ENCODE measurements at regions not wholly inside any gene's neighbourhood (a gene's known extent, or its start where the extent isn't known, plus 50 kb on each side); places are given as distances from the start of the nearest gene placed in this dataset.
A peak's percentile ranks its signal among the peaks of the same experiment; 100 is the strongest.

DNA sequence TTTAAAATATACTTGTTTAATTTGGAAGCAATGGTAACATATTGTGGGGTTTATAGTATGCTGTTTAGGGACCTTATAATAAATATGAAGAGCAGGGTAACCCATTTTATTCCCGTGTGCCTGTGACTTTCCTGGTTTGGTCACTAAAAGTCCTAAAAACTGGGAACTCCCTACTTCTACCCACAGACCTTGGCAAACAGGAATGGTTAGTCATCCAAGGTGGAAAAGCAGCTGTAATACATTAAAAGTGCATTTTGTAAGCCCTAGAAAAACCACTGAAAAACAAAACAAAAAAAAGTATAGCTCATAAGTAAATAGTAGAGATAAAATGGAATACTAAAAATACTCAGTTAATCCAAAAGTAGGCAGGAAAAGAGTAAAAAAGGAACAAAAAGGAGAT, 538.9 kb downstream of the LMO4 start:
- DNase-seq (ENCODE audit: low read depth in 2 of 2): no peak

DNA sequence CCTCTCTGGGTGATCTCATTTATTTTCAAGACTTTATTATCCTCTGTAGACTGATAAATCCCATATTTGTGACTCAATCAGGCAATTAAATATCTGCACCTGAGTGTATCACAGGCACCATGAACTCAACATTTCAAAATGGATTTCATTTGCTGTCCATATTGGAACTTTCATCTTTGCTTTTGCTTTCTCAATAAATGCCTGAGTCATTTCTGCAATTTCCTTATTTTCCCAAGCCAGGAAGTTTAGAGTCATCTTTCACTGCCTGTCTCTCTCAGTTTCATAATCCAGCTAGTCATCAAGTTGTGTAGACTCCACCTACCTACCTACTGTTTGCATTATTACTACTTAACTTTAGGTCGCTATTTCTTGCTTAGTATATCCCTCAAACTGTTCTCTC, 540.9 kb downstream of the LMO4 start:
- no peak for DNase-seq (ENCODE audit: low read depth in 2 of 2)

DNA sequence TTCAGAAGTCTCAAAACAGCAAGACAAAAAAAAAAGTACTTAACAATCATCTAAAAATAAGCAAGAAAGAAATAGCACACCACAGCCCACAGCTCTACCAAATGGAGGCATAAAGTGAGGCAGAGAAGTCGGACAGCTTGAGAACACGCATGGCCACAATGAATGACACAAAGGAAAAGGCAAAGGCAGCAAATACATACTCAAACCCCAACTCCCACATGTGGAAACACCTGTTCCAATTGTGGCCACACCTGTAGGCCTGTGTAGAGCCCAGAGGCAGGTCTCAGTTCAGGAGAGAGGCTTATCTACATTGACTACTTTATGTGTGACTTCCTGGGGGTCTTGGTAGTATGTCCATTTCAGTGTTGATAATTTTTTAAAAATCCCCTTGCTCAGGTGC, 543.5 kb downstream of the LMO4 start:
- no peak for DNase-seq (ENCODE audit: low read depth in 2 of 2)

DNA sequence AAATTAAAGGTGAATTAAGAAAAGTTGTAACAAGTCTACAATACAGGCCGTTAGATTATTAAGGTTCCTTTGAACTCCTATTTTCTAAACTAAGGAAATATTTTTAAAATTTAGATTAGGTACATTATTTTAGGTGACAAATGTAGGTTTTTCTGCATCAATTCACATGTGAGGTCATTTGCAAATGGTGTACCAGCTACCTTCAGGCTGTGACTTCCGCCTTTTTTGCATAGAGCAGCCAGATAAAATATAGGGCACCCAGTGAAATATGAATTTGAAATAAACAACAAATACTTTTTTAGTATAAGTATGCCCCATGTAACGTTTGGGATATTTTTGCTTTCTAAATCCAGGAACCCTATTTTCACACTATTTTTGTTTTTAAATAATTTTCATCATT, 544.0 kb downstream of the LMO4 start:
- no peak for DNase-seq (ENCODE audit: low read depth in 2 of 2)

DNA sequence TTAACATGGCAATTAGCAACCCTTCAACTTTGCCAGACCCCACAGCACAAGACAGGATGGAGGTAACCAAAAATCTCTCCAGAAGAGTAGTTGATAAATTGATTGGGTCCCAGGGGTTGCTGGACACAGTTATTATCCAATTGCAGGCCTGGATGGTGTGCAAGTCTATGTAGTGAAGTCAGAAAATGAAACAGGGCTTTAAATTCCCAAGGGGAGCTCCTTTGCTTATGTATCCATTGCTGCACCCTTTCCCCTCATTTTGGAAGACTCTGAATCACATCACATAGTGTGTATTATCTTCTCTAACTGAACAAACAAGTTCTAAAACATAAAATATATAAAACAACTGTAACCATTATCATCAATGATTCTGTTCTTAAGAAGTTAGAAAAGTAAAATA, 550.2 kb downstream of the LMO4 start:
- no peak for DNase-seq (ENCODE audit: low read depth in 2 of 2)

DNA sequence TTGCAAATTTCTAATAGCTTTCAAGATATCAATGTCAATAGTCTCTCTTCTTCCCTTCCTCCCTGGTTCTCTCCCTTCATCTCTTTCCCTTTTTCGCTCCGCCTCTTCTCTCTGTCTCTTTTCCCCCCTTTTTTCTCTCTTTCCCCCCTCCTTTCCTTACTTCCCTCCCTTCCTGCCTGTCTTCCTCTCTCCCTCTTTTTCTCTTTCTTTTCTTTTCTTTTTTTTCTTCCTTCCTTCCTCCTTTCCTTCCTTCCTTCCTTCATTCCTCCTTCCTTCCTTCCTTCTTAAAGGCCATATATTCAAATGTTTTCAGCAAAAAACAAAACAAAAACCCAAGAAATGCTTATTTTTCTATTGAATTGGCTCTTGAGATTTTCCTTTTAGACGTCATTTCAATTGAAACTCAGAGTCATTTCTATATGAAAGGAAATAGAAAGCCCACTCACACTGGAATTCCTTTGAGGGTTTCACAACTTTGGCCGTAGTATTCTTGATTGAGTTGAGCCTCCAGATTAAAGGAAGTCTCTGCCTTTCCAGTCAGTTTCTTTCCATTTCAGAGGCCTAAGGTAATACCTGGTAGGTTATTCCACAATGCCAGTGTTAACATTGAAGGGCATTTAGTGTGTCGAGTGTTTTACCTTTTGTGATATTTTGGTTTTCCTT, 551.5 kb downstream of the LMO4 start:
- DNase-seq (ENCODE audit: low read depth in 2 of 2): no peak

DNA sequence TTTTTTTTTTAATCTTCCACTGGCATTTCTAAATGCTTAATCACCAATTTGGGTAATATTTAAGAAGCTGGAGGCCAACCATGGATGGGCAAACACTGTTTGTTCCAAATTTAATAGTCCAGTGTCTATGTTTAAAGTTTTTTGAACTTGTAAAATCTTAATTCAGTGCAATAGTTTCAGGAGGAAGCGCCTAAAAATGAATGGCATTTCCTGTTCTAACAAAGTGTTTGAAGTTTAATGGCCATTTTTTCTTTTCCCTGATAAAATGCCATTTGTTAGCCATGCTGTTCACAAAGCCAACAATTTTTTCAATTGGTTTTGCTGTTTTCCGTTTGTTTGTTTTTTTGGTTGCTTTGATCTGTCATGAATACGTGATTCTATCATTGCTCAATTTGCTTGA, 552.1 kb downstream of the LMO4 start:
- peak in 1 of 2 donors; percentile 2 for DNase-seq (ENCODE audit: low read depth in 2 of 2)

DNA sequence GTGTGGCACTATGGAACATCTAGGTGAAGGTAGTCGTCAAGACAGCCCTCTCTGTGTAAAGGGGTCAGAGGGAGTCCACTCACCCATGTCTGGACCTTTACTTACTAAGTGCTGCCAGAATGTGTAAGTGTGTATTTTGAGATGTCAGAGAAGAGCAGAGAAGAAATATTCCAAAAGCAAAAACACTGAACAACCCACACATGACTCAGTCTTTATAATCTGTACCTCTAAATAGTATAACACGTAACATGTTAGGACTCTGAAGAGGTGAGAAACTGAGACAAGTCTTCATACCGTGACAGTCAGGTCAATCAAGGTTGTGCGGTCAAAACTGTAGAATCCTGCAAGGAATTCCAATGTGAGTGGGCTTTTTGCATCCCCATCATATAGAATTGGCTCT, 555.2 kb downstream of the LMO4 start:
- no peak for DNase-seq (ENCODE audit: low read depth in 2 of 2)

DNA sequence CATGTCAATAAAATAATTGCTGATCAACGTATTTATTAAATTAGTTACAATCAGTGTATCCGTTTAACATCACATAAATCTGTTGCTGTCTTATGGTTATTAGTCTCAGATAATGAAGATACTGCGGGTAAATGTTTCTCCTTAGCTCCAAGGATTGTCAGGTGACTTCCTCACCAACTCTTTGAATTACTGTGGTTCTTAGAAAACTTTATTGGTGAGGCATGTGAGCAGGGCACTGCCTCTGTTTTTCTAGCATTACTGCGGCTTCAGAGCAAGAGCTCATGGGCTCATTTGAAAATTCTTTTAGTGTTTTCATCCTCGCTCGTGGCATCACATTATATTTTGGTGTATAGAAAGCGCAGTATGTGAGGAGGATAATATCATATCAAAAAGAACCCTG, 555.9 kb downstream of the LMO4 start:
- DNase-seq (ENCODE audit: low read depth in 2 of 2): no peak

DNA sequence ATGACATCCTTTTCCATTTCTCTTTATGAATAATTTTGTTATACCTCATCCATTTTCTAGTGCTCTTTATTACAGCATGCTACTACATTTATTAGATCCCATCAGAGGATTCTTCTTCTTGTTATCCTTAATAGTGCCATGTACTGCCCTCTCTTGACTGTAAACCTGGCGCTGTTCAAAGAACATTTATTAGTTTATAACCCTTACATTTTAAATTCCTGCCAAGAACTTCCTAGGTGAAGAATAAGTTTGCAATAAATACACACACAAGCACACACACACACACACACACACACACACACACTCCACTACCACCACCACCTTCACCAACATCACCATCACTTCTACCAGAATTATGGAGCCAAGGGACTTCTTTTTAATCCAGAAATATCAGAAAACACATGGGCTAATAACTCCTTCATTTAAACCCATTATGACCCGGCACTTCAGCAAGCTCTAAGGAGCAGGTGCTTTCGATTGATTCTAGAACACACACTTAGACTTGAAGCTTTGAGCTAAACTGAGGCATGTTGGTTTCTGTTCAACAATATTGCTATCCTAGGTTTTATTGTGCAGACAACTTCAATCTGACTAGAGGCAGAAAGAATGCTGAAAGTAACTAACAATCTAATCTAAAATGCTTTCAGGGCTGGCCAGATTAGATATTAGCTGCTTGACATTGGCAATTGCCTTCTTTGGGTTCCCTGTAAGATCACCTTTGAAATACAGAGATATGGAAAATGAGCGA, 556.8 kb downstream of the LMO4 start:
- no peak for DNase-seq (ENCODE audit: low read depth in 2 of 2)

DNA sequence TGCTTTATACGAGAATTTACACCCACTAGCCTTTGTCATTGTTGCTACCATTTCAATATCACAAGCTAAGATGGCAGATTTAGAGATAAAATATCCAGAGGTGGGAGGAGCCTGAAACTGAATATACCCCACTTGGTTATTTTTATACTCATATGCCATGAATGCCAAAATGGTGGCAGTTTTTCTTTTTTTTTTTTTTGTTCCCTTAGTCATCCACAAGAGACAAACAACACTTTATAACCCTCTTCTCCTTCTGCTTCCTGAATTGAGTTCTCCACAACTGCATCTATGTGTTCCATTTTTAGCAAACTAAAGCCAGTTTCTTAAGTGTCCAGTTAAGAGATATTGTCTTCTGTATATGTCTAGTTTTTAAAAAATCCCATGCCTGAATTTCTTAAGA, 558.4 kb downstream of the LMO4 start:
- DNase-seq (ENCODE audit: low read depth in 2 of 2): no peak

DNA sequence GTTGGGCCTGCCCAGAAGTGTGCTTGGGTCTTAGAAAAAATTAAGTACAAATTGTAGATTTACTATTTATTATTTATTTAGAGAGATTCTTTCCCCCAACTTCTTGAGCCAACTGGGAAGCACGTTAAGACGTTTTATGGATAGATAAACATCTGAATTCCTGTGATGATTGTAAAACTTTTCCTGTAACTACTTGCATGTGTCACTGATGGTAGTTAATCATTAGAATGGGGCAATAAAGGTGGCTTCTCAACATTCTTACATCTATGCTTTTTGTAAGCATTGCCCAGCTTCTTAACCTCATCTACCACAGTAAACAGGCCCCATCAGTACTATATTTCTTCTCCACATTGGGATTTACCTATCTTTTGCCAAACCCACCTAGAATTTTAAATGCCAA, 559.8 kb downstream of the LMO4 start:
- DNase-seq (ENCODE audit: low read depth in 2 of 2): no peak

DNA sequence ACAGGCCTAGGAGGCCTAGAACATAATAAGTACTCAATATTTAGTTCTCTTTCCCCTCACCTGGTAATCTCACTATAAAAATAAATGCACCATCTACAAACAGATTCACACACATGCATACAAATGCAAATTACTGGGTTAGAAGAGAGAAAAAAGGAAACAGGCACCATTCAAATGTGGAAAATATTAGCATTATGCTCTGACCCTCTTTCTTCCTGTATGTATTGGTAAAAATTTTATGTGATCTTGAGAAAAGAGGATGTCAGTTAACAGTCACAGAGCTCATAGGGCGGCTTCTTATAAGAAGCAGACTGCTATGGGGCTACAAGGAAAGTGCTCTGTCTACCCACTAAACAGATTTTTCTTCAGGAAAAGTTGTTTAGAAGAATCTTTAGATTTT, 565.4 kb downstream of the LMO4 start:
- no peak for DNase-seq (ENCODE audit: low read depth in 2 of 2)

DNA sequence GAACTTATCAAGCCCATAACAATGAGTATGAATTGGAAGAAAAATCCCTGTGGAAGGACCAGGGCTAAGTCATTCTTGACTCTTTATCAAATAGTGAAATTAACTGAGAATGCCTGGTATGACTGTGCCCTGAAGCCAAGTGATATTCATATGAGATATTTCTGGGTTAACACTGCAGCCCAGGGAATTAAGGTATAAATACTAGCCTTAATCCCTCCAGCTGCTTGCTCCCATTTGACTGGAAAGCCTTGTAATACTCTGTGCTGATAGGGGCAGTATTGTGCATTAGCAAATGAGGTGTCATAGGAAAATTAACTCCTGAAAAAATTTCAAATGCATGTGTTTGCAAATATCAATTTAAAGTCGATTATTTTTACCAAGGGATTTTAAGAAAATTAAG, 568.8 kb downstream of the LMO4 start:
- DNase-seq (ENCODE audit: low read depth in 2 of 2): no peak

DNA sequence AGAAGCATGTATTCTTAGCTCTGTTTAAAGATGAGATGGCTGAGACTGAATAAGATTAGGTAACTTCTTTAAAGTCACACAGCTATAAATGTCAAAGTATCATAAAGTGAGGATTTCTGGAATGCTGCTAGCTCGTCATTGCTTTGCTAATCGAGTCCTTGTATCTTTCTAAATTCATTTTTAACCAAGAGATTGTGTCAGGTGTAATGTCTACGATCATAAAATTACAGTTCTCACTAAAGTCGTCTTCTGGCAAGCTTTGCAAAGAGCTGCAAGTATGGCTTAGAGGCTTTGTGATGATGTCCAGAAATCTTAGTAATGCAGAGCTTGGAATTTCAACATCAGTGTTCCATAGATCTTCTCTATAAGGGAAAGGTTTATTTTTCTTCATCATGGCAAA, 569.8 kb downstream of the LMO4 start:
- no peak for DNase-seq (ENCODE audit: low read depth in 2 of 2)

DNA sequence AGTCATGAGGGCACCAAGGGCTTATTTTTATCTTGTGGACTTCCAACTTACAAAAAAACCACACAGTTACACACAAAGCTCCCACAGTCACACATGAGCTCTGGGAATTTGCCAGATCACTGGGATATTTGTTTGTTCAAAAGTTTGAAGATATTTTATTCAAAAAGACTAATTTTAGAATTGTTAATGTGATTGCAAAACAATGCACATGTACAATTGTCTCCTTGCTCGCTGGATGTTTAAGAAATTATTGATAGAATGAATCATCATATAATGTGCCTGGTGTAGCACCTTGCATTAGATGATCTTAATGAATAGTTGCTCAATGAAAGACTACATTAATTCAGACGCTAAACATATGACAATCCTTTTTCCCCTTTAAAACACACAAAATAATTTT, 570.3 kb downstream of the LMO4 start:
- no peak for DNase-seq (ENCODE audit: low read depth in 2 of 2)

DNA sequence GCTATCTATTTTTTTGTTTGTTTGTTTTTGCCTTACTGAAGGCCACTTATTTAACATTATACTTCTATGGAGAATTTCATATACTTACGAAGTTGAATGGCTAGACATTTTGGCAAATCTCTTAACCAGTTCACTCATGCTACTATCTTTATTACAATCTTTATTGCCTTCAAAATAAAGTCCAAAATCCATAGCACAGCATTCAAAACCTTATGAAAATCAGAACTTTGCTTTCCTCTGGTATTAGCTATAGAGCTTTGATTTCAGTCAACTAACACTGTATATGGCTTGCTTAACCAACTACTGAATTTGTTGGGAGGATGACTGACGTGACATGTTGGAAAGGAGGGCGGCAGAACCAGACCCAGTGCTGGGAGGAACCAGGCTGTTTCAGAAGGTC, 571.1 kb downstream of the LMO4 start:
- DNase-seq (ENCODE audit: low read depth in 2 of 2): no peak

DNA sequence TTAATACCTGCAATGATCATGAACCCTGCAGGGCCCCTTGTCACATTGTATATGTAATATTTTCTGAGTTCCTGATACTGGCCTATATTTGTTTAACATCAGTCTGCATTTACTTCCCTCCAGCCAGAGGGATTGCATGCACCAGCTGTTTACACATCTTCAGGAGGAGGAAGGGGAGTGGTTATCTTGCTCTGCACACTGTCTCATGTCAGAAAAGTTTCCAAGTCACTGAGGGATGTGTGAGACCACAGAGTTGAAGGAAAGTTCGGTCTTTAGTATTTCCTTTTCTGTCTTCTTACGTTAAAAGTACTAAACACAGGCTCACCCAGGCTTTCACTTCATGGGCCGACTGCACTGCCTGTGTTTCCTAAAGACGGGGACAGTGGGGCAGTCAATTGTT, 574.1 kb downstream of the LMO4 start:
- DNase-seq (ENCODE audit: low read depth in 2 of 2): no peak

DNA sequence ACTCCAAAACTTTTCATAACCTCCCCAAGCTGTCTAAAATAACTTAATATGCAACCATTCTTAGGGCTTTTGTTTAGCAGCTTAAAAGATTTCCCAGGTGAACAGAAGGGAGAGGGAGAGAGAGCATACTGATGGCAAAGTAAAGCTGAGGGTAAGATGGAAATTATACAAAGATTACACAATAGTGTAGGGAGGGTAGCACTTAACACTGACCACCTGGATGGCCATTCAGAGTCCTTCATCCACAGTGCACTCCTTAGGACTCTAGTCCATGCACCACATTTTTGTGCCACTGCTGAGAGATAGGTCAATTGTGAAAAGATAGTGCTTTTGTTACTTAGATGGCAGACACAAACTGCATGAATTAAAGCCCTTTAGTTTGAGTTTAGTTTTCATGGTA, 574.6 kb downstream of the LMO4 start:
- no peak for DNase-seq (ENCODE audit: low read depth in 2 of 2)

DNA sequence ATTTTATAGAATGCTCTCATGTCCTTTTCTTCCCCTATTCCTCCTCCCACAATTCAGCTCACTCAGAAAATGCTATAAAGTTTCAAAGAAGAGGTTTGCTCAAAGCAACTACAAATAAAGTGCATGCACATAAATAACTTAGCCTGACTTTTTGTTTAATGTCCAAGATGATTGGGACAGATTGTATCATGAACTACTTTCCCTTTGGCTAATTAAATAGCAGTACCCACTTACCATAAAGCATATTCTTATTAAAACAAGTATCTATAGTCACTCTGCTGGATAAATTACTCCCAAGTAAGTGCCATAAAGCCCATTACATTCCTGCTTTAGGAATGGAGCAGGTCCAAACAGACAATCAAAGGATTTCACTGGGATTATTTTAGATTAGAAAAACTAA, 576.0 kb downstream of the LMO4 start:
- no peak for DNase-seq (ENCODE audit: low read depth in 2 of 2)

DNA sequence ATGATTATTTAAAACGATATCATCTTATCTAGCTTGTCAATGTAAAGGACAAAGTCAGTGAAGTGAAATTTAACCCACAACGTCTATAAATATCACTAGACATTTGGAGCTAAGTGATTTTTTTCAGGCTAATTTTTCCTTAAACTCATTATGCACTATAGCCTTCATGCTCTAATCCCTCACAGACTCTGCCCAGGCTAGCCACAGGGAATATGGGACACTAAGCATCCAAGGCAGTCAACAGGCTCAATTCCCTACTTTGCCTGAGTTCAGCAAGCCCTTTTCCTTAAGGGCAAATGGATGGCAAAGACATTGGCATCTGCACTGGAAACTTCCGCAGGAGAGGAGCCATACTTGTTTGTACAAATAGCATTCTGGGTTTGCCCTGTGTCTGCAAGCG, 577.0 kb downstream of the LMO4 start:
- DNase-seq (ENCODE audit: low read depth in 2 of 2): no peak

DNA sequence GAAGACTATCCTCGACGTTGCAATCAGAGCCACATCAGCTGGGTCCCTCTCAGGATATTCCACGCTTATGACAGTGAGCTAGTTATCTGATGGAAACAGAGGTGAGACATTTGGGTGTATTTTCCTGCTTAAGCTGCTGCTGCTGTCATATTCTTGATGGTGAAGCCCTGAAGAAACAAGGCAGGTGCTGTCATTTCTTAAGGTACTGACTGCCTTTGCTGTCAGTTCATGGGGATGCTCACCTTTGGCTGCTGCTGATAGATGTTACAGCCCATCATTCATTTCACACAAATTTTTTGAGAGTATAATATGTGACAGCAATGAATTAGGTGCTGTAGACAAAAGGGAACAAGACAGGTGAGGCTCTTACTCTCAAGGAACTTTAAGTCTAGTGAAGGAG, 577.4 kb downstream of the LMO4 start:
- DNase-seq (ENCODE audit: low read depth in 2 of 2): no peak

DNA sequence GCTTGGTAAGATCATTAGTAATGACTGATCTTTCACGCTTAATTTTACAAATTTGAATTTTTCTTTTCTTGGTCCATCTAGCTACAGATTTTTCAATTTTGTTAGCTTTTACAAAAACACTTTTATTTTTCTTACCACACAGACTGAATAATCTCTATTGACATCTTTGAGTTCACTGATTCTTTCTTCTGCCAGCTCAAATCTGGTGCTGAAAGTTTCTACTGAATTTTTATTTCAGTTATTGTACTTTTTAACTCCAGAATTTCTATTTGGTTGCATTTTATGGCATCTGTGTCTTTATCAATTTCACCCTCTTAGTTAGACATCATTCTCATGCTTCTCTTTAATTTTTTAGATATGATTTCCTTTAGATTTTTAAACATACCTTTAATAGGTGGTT, 584.7 kb downstream of the LMO4 start:
- no peak for DNase-seq (ENCODE audit: low read depth in 2 of 2)

DNA sequence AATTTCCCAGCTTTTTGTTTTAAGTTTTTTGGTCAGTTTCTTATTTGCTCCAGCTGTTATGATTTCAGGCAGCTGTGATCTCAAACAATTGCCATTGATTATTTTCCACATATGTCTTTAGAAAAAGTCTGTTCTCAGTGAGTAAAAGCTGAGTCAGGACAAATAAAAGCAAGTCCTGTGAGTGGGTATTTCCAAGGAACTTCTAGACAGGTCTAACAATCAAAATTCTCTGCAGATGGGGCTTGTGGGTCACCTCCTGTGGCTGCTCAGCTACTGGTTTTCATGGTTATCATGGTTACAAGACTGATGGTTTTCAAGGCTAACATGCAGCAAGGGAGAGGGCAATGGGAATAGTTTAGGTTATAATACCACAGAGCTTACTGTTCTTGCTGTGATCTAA, 585.7 kb downstream of the LMO4 start:
- no peak for DNase-seq (ENCODE audit: low read depth in 2 of 2)
